ENCODE measurements at regions not wholly inside any gene's neighbourhood (a gene's known extent, or its start where the extent isn't known, plus 50 kb on each side); places are given as distances from the start of the nearest gene placed in this dataset.

DNA sequence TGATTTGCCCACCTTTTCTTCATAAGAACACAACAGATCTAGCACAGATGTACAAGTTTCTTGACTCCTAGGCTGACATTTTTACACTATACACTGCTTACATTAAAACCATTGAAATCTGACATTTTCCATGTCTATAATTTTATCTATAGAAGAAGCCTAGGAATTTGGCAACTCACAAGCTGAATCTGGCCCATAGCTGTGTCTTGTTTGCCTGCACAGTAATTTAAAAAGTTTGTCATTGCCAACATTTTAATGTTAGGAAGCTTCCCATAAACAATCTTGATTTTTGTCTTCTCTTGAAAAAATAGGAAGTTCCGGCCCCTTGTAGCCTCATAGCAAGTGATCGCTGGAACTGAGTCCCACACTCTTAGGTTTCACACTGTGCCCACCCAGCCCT, 394.6 kb upstream of the AZI2 start:
- DNase-seq: no peak

DNA sequence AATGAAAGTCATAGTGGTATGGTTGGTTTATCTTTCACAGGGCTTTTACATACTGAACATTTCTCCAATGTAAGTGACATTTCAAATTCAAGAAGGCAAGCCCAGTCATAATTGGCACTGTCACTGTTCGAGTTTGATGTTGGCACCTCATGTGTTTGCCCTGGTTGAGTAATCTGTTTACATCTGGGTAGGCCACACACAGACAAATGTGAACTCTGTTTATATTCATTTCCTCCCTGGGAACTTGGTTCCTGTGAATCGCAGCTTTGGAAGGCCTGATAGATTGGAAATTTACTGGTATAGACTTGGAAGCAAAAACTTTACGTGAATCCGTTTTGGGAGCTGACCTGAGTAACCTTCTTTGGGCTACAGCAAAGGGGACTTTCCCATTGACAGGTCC, 395.2 kb upstream of the AZI2 start:
- DNase-seq: no peak

DNA sequence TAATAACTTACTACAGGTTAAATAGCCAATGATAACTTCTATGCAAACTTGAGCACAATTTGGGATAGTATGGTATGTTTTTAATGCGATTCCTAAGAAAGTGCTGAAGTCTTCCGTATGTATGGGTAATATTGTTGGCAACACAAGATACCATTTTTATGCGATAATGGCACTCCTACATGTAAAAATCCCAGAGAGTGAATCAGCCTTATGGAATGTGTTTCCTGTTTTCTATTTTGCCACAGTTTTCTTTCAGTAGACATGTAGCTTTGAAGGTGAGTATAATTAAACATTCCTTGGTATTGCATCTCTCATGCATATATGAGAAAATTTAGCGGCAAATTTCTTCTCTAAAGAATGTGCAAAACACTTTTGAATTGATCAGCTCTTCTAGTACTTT, 396.8 kb upstream of the AZI2 start:
- DNase-seq: no peak

DNA sequence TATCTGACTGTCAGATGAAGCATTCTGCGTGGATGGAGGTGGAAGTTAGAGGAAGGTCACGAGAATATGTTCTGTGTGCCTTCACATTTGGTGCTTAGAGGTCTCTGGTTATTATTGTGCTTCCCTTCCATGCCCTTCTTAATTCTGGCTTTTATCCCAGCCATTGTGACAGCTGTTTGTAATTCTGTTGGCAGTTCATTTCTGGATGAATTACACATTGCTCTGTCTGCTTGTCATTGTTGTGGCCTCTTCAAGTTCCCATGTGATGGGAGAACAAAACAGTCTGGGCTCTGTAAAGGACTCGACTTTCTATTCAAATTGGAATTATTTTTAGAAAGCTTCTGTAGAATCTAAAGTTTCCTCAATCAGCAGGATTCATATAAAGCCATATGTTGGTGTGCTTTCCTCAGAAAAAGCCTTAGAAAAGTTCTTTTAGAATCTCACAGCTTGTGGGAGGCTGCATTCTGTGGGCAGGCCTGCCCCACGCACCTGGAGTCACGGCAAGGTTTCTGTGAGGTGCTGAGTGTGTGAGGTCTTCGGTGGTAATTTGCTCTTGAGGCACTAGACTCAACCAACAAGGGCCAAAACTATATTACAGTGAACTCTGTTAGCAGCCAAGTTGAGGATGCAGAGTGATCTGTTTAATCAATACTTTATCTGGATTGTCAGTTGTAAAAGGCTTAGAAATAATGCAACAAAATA, 397.4 kb upstream of the AZI2 start:
- DNase-seq: no peak

DNA sequence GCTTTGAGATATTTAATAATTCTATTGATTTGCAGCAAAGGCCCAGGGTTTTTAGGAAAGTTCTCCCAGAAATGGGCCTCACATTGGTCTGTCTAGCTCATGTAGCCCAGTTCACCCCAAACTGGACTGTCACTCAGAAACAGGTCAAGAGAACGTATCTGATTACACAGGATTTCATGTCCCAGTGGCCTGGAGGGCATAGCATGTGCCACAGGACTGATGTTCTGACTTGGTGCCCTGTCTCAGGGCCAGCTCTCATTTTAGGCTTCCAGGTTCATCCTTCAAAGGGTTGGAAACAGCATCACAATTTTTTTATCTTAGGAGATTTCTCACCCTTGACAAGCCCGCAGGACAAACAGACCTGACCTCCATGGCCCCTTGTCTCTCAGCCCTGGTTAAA, 398.4 kb upstream of the AZI2 start:
- DNase-seq: no peak

DNA sequence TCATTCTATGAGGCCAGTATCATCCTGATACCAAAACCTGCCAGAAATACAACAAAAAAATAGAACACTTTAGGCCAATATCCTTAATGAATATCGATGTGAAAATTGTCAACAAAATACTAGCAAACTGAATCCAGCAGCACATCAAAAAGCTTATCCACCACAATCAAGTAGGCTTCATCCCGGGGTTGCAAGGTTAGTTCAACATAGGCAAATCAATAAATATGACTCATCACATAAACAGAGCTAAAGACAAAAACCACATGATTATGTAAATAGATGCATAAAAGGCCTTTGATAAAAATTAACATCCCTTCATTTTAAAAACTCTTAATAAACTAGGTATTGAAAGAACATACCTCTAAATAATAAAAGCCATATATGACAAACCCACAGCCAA, 403.2 kb upstream of the AZI2 start:
- no peak for DNase-seq

DNA sequence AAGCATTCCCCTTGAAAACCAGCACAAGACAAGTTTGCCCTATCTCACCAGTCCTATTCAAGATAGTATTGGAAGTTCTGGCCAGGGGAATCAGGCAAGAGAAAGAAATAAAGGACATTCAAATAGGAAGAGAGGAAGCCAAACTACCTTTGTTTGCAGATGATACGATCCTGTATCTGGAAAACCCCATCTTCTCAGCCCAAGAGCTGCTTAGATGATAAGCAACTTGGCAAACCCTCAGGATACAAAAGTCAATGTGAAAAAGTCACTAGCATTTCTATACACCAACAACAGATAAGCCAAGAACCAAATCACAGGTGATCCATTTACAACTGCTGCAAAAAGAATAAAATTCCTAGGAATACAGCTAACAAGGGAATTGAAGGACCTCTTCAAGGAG, 403.7 kb upstream of the AZI2 start:
- DNase-seq: no peak

DNA sequence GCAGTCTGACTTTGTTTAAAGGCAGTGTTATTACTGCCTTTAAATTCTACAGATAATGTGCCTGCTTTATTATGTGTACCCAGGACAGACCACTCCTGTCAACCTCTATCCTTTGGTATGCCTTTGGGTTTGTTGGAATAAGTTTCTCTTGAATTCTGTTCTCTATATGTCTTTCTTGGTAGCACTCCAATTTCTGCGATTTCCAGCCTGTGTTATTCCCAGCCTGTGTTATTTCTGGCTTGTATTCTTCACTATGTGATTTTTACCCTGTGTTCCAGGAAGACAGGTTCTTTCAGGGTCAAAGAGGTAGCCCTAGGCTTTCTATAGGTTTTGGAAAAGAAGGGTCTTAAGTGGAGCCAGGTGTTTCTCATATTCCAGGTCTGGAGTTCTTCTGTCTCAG, 407.4 kb upstream of the AZI2 start:
- no peak for DNase-seq

DNA sequence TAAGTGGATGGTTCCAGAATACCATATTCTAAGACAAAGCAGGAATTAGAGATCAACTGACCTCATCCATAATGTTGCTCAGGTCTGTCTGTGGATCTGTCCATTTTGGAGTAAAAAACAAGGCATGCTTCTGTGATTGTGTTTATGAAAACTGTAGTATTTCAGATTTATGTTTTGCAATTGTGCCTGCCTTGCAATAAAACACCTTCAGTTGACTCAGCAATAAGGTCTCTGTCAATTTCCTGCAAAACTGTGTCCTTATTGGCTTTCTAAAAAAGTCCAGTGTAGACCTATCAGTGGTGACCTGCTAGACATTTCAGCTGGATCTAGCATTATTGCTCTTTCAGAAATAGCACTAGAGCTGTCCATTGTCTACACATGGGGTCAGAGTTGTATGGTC, 409.5 kb upstream of the AZI2 start:
- DNase-seq: no peak

DNA sequence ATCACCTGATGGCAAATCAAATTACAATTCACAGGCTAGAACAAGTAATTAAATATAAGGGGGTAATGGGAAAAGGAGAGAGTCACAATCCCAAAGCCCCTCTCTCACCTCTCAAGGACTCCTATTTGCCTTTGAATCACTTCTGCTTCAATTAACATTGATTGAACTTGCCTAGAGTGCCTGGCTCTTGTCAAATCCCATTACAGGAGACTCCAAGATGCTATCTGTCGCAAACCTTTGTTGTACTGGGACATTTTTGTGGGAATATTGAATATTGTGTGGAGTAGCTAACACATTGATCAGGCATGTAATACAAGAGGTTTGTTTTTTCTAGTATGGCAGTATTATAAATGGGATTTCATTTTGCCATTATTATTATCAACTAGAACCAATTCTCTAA, 412.8 kb upstream of the AZI2 start:
- no peak for DNase-seq

DNA sequence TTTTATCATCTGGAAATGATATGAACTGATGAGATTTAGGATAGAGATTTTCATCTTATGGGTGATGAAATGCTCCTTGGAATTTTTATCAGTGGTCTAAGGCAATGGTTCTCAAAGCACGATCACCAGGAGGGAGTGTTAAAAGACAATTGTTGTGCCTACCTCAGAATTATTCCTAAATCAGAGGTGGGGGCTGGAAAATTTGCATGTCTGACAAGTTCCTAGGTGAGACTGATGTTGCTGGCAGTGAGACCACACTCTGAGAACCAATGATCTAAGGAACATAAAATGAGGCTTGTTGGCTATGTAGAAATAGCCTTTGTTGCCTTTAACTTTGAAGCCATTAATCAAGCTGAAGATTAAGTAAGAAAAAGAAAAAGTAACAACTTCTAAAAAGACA, 416.6 kb upstream of the AZI2 start:
- no peak for DNase-seq

DNA sequence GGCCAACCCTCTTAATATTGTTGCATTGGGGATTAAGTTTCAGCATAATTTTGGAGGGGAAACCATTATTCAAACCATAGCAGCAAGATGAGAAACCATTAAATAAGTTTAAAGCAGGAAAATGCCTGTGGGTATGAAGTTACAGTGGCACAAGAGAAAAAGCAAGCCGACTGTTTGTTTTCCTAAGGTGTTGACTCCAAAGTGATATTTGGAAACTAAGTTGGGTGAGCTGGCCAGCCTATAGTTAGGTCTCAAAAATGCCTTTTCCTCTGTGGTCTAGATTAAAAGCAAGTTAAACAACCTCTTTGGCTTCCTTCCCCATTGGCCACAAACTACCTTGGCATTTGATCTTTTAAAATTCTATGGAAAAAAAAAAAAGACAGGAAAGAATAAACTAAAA, 419.8 kb upstream of the AZI2 start:
- no peak for DNase-seq

DNA sequence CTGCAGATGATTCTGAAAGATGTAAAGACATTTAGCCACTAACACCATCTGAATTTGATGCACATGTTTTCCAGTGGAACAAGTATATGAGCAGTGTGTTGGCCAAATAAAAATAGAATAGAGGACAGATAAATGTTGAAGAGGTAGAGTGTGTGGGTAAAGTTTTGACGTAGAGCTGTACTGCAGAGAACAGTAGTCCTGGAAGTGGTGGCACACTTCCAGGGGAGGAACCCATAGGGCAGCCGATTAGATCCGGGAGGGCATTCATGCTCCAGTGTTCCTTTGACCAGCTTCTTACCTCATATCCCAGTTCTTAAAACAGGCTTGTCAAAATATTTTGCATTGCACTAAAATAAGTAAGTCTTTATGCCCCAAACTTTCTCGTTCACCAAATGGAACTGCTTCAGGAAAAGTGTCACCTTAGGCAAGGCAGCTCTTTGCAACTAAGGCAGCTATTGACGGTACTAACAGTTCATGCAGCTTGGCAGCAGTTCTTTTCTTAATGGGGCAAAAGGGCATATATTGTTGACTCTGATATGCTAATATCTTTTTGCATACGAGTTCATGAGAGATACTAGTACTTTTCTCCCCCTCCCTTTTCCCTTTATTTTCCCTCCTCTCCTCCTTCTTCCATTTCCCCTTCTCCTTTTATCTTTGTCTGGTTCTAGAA, 429.3 kb upstream of the AZI2 start:
- no peak for DNase-seq

DNA sequence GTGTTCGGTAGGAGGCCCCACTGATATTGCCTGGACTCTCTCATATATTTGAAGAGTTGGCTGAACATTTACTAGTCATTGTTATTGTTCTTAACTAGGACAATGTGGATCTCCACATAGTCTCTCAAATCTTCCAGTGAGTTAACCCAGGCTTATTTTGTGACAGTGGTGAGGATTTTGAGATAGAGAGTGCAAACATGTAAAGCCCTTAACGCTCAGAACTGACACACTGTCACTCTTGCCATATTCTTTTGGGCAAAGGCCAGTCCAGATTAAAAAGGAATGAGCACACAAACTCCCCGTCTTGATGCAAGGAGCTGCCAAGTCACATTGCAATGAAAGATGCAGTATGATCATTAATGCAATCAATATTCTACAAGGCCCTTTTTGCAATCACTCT, 431.9 kb upstream of the AZI2 start:
- no peak for DNase-seq

DNA sequence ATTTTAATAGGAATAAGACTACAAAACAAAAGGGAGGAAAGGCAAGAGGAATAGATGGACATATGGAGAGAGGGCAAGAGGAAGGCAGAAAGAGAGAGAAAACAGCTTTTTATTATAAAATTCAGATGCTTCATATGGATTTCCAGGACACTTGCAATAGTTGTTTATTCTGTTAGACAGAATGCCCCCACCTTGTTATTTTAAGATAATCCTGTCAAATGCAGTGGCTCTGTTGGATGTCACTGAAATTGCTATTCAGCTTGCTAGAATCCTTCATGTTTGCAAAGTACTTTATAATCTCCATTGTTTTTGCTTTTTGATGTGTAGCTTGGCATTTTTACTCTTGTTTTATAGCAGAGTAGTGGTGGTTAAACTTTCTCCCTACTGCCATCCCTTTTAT, 432.4 kb upstream of the AZI2 start:
- DNase-seq: no peak

DNA sequence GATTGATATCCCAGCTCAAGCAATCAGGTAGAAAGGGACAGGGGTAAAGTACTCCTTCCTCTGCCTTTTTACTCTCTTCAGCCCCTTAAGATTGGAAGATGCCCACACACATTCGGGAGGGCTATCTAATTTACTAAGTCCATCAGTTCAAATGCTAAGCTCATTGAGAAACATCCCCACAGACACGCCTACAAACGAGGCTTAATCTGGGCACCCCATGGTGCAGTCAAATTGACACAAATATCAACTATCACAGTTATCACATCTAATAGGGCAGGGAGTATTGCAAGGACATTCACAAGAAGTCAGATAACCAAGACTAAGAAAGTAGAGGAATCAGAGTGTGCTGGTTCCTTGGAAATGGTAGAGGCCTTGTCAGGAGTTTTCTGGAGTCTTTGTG, 437.8 kb upstream of the AZI2 start:
- no peak for DNase-seq

DNA sequence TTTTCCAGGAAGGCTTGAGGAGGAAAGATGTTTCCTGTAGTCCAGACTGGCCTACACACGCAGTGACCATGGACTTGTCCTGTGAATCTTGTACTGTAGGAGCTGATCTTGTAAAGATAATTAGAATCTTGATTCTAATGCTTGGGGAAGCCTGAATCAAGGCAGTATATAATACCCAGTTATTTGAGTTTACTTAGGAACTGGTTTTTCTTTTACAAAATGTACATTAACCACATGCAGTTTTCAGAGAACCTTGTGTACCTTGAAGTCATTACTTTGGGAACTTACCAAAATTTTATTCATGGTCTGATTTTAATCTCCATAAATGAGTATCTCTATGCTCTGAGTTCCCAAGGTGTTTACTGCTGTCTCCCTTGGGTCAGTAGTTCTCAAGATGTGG, 439.9 kb upstream of the AZI2 start:
- no peak for DNase-seq

DNA sequence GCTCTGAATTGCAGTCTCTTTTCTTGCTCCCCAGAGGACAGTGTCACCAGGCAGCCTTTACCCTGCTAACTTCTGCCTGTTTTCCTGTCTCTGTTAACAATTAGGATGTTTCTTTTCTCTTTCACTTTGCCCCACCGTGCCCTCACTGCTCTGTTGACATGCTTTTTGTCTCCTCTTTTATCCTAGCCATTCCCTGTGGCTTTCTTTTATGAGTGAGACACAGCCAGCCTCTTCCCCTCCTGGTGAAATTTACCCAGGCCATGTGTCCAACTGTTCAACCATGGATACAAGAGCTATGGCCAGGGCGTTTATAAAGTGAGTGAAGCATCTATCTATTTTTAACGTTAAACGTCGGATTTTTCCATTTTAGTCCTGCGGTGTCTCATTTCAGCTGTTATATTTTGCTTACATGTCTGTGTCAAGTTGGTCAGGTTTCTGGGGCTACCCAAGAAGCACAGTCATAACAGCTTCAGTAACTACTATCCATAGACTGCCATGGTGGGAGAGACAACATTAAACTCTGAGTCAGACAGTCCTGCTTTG, 443.2 kb upstream of the AZI2 start:
- no peak for DNase-seq

DNA sequence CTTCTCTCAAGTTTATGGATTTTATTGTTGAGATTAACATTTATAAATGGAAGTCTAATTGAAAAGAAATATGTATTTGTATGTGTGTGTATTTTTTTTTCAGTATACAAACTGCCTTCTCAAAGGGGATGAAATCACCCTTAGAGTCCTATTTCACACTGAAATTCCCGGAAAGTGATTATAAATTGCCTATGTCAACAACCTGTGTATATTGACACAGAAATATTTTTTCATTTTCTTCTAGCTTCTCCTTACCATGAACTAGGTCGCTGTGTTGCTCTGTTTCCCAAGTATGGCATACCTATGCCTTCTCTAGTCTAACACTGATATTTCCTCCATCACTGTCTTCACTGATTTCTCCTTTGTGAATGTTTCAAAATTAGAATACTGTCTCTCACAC, 444.0 kb upstream of the AZI2 start:
- DNase-seq: no peak

DNA sequence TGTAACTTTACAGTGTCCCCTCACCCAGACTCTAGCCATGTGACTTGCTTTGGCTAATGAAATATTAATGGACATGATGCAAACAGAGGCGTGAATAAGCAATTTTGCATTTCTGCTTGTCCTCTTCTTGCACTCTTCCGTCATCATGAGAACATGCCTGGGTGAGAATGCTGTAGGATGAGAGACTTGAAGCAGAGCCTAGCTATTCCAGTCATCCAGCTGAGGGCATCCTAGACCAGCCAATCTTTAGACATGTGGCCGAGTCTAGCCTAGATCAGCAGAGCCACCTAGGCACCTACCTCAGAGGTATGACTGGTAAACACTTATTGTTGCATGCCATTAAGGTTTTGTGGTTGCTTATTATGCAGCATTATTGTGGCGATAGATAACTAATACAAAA, 450.5 kb upstream of the AZI2 start:
- DNase-seq: no peak

DNA sequence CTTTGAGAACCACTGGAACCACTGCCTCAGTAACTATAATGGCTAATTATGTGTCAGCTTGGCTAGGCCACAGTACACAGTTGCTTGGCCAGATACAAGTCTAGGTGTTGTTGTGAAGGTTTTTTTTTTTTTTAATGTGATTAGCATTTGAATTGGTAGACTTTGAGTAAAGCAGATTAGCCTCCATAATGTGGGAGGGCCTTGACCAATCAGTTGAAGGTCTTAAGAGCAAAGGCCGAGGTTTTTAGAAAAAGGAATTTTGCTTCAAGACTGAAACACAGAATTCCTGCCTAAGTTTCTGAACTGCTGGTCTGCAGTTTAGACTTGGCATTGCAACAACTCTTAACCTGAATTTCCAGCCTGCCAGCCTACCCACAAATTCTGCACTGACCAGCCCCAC, 451.6 kb upstream of the AZI2 start:
- no peak for DNase-seq

DNA sequence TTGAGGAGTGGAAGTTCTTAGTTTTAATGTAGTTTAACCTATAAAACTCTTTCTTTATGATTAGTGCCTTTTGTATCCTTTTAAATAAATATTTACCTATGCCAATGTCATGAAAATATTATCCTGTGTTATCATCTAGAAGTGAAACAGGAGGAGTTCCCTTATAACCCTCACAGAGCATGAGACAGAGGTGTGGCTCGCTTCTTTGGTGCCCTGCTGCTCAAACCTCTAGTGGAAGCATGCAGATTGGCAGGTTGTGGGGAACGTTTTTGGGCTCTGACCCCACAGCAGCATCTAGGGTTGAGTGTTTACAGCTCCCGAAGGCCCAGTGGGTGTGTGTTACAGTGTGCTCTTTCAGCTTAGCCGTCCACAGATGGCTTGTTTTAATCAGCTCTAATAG, 459.4 kb upstream of the AZI2 start:
- no peak for DNase-seq

DNA sequence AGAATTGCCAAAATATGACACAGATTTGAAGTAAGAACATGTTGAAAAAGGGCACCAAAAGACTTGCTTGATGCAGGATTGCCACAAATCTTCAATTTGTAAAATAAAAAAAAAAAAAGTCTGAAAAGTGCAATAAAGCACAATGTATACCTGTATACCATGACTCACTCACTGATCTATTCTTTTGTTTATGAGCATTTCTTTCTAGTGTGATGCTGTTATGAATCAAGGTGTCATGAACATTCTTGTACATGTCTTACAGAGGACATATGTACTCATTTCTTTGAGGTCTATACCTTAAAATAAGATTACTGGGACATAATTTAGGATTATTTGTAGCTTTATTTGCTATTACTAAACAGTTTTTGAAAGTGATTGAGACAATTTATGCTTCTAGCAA, 464.9 kb upstream of the RBMS3 start:
- DNase-seq: no peak

DNA sequence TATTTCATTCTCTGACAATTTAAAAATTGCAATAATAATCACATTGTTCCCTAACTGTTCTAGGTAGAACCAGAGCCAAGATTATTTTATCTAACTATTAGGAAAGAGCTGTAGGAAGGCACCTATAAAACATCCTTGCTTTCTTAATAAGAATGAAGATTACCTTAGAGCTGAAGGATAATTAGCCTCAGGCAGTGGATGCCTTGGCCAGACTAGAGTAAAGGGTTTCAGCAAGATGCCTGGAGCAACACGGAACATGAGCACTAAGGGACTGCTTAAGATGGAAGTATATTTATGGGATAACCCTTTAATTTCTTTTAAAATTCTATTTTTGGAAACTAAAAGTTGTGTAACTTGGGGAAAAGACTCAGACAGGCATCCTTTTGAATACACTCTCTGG, 456.6 kb upstream of the RBMS3 start:
- no peak for DNase-seq

DNA sequence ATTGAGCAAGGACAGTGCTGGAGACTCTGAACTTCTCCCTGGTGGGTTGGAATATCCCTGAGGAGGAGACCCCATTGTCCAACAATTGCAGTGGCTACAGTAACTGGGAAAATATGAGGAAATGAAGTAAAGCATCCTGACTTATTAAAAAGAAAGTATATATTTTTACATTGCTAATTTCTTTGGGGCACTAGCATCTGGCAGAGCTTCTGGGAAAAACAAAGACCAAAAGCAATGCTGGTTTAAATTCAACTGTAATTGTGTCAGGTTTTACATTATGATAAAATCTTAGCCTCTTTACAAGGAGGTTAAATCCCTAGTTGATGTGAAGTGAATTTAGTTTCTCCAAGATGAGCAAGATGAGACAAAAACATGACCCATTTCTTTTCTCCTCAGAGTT, 454.0 kb upstream of the RBMS3 start:
- no peak for DNase-seq
